COLO668 (cell line): ENCODE measurements at regions not wholly inside any gene's neighbourhood (a gene's known extent, or its start where the extent isn't known, plus 50 kb on each side); places are given as distances from the start of the nearest gene placed in this dataset.

Experiments
- DNase-seq: peaks from one replicate; lab custom pipeline; 2025; ENCODE audit not compliant: unreplicated experiment; lab: John Stamatoyannopoulos, UW

GRCh38 chr5:12419075-12419474 is 514.8 kb upstream of the CTNND2 start:
- DNase-seq, result no peak

GRCh38 chr5:12413585-12413984 is 509.3 kb upstream of the CTNND2 start:
- no peak for DNase-seq

GRCh38 chr5:12413075-12413474 is 508.8 kb upstream of the CTNND2 start:
- no peak for DNase-seq

GRCh38 chr5:12399868-12400267 is 495.6 kb upstream of the CTNND2 start:
- no peak for DNase-seq

- DNase-seq, result no peak
Measured at GRCh38 chr5:12392246-12392645, 488.0 kb upstream of the CTNND2 start.

GRCh38 chr5:12385095-12385494 is 480.8 kb upstream of the CTNND2 start:
- no peak for DNase-seq

- no peak for DNase-seq
Measured at GRCh38 chr5:12384005-12384404, 479.8 kb upstream of the CTNND2 start.

- DNase-seq, result no peak
Measured at GRCh38 chr5:12367973-12368372, 463.7 kb upstream of the CTNND2 start.

GRCh38 chr5:12360218-12360617 is 456.0 kb upstream of the CTNND2 start:
- no peak for DNase-seq

- DNase-seq, result no peak
Measured at GRCh38 chr5:12358371-12359090, 454.3 kb upstream of the CTNND2 start.

- no peak for DNase-seq
Measured at GRCh38 chr5:12357626-12358025, 453.4 kb upstream of the CTNND2 start.

GRCh38 chr5:12354686-12355085 is 450.4 kb upstream of the CTNND2 start:
- DNase-seq, result no peak

- DNase-seq, result no peak
Measured at GRCh38 chr5:12343558-12343957, 439.3 kb upstream of the CTNND2 start.

- DNase-seq, result no peak
Measured at GRCh38 chr5:12335938-12336337, 431.7 kb upstream of the CTNND2 start.

GRCh38 chr5:12332480-12332879 is 428.2 kb upstream of the CTNND2 start:
- no peak for DNase-seq

- no peak for DNase-seq
Measured at GRCh38 chr5:12330993-12331588, 426.8 kb upstream of the CTNND2 start.

GRCh38 chr5:12330381-12330780 is 426.1 kb upstream of the CTNND2 start:
- no peak for DNase-seq

GRCh38 chr5:12323637-12324229 is 419.5 kb upstream of the CTNND2 start:
- no peak for DNase-seq

- no peak for DNase-seq
Measured at GRCh38 chr5:12322042-12322441, 417.8 kb upstream of the CTNND2 start.

GRCh38 chr5:12320331-12320730 is 416.1 kb upstream of the CTNND2 start:
- DNase-seq, result no peak

- DNase-seq, result no peak
Measured at GRCh38 chr5:12316812-12317211, 412.6 kb upstream of the CTNND2 start.

- no peak for DNase-seq
Measured at GRCh38 chr5:12315461-12315860, 411.2 kb upstream of the CTNND2 start.

- DNase-seq, result no peak
Measured at GRCh38 chr5:12313602-12314001, 409.4 kb upstream of the CTNND2 start.
